ENCODE measurements at regions not wholly inside any gene's neighbourhood (a gene's known extent, or its start where the extent isn't known, plus 50 kb on each side); places are given as distances from the start of the nearest gene placed in this dataset.

GRCh38 chr14:40894846-40895245, 711.8 kb upstream of the LRFN5 start:
- no peak for TF ChIP-seq CTCF (IDR thresholded peaks at IDR 0.05)
- TF ChIP-seq POLR2AphosphoS5 (IDR thresholded peaks at IDR 0.05; ENCODE audit: low read depth, low read length) = no peak
- no peak for TF ChIP-seq SIN3A (IDR thresholded peaks at IDR 0.05; ENCODE audit: borderline replicate concordance, insufficient read depth, low read depth, low read length)

Data from Panc1 (cell line).